Activated naive CD4-positive, alpha-beta T cell treated with anti-CD3 and anti-CD28 coated beads, Interleukin-2, amount 50 U/mL, for 24 hours (primary cell): ENCODE measurements at regions not wholly inside any gene's neighbourhood (a gene's known extent, or its start where the extent isn't known, plus 50 kb on each side); places are given as distances from the start of the nearest gene placed in this dataset.

Experiments
- H3K27ac Mint-ChIP-seq: one replicate; pipeline ENCODE4 v1.8.0; 2021; ENCODE audit warnings: mild to moderate bottlenecking, mixed read lengths
- H3K27me3 Mint-ChIP-seq: one replicate; pipeline ENCODE4 v1.8.0; 2021; ENCODE audit warnings: mixed read lengths
- H3K36me3 Mint-ChIP-seq: one replicate; pipeline ENCODE4 v1.8.0; 2021; ENCODE audit warnings: mixed read lengths
- H3K4me1 Mint-ChIP-seq: one replicate; pipeline ENCODE4 v1.8.0; 2021; ENCODE audit warnings: mixed read lengths
- H3K4me3 Mint-ChIP-seq: one replicate; pipeline ENCODE4 v1.8.0; 2021; ENCODE audit warnings: mild to moderate bottlenecking, mixed read lengths
- H3K9me3 Mint-ChIP-seq: one replicate; pipeline ENCODE4 v1.8.0; 2021; ENCODE audit warnings: mixed read lengths

GRCh38 chr2:186100636-186101035, 362.0 kb downstream of the FSIP2 start:
- no peak overlapping the region for H3K4me3 Mint-ChIP-seq
- no peaks in the 10 kb centered on the region for H3K27me3 Mint-ChIP-seq
- no peak overlapping the region for H3K27ac Mint-ChIP-seq
- H3K4me1 Mint-ChIP-seq, result no peaks in the 10 kb centered on the region
- H3K36me3 Mint-ChIP-seq, result peaks cover 1% of the 10 kb centered on the region
- no peaks in the 10 kb centered on the region for H3K9me3 Mint-ChIP-seq

GRCh38 chr2:186101616-186102015, 363.0 kb downstream of the FSIP2 start:
- Mint-ChIP-seq H3K4me1 (no peaks in the 10 kb centered on the region), H3K4me3 (no peak overlapping the region), H3K27ac (no peak overlapping the region), H3K9me3 (no peaks in the 10 kb centered on the region), H3K27me3 (no peaks in the 10 kb centered on the region), H3K36me3 (peaks cover 1% of the 10 kb centered on the region)

DNA sequence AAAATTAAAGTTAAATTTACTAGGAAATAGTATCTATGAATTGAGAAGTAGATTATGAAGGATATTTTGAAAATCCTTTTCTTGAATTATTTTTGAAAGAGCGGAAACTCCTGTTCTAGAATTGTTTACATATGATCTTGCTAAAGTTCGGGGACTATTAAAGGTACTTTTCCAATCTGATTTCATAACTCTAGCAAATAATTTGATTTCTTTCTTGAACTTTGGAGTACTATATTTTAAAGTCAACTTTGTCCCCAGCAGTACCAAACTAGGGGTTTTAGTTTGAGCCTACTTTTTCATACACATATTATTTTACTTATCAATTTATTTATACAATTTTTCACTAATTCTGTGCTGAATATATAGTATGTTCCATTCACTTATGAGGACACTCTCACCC, 364.7 kb downstream of the FSIP2 start:
- H3K4me1 Mint-ChIP-seq, result no peaks in the 10 kb centered on the region
- H3K27me3 Mint-ChIP-seq, result no peaks in the 10 kb centered on the region
- H3K4me3 Mint-ChIP-seq, result no peak overlapping the region
- H3K27ac Mint-ChIP-seq, result no peak overlapping the region
- peaks cover 1% of the 10 kb centered on the region for H3K36me3 Mint-ChIP-seq
- H3K9me3 Mint-ChIP-seq, result no peaks in the 10 kb centered on the region

DNA sequence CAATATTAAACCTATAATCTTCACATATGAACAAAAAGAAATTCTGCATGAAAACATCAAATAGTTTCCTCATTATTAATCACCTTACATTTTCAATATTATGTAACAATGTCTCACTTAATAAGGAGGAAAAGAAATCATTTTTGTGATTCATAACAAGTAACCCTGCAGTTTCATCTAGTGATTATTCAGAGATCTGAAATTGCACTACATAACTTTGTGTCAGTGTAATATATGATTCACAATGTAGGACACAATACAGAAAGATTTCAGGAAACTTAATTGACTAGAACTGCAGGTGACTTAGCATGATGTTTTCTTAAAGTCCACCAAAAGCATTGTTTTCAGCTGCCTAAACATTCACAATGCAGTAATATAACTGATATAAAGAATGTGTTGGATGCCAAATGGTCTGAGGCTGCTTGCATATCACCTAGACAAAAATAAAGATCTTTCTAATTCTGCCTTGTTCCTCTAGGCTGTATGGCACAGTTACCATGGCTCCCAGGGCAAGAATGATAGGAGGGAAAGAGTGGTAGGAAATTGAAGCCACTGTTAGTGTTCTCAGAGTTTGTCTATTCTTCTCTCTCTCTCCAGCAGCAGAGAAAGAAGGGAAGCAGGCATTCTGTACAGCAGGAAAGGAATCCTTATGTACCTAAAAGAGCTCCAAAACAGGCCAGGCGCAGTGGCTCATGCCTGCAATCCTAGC, 366.6 kb downstream of the FSIP2 start:
- H3K4me1 Mint-ChIP-seq, result peaks cover 14% of the 10 kb centered on the region
- no peaks in the 10 kb centered on the region for H3K9me3 Mint-ChIP-seq
- H3K36me3 Mint-ChIP-seq, result peaks cover 1% of the 10 kb centered on the region
- H3K4me3 Mint-ChIP-seq, result no peak overlapping the region
- H3K27me3 Mint-ChIP-seq, result no peaks in the 10 kb centered on the region
- H3K27ac Mint-ChIP-seq, result no peak overlapping the region

- Mint-ChIP-seq H3K4me1 (peaks cover 14% of the 10 kb centered on the region), H3K4me3 (no peak overlapping the region)
Observed at GRCh38 chr2:186108470-186108869, 369.9 kb downstream of the FSIP2 start.

DNA sequence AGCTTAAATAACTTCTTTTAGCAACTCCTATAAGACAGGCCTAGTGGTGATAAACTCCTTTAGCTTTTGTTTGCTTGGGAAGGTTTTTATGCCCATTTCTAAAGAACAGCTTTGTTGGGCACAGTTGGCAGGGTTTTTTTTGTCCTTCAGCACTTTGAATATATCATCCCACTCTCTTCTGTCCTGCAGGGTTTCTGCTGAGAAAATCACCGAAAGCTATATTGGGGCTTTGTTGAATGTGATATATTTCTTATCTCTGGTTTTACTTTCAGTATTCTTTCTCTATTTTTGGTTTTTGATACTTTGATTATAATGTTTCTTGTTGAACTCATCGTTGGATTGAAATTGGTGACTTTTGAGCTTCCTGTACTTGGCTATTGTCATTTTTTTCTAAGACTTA, 372.8 kb upstream of the ZC3H15 start:
- Mint-ChIP-seq H3K9me3 (peaks cover 15% of the 10 kb centered on the region), H3K36me3 (peaks cover 22% of the 10 kb centered on the region), H3K4me1 (peaks cover 14% of the 10 kb centered on the region), H3K27ac (no peak overlapping the region), H3K4me3 (no peak overlapping the region), H3K27me3 (no peaks in the 10 kb centered on the region)

More at GRCh38 chr2:186108470-186108869, 369.9 kb downstream of the FSIP2 start:
- Mint-ChIP-seq H3K27ac (no peak overlapping the region), H3K36me3 (peaks cover 2% of the 10 kb centered on the region), H3K27me3 (no peaks in the 10 kb centered on the region), H3K9me3 (peaks cover 8% of the 10 kb centered on the region)

- no peak overlapping the region for H3K4me3 Mint-ChIP-seq
- H3K9me3 Mint-ChIP-seq, result peaks cover 11% of the 10 kb centered on the region
- no peaks in the 10 kb centered on the region for H3K4me1 Mint-ChIP-seq
- no peak overlapping the region for H3K27ac Mint-ChIP-seq
- peaks cover 5% of the 10 kb centered on the region for H3K36me3 Mint-ChIP-seq
- no peaks in the 10 kb centered on the region for H3K27me3 Mint-ChIP-seq
Observed at GRCh38 chr2:186125156-186125555, 360.9 kb upstream of the ZC3H15 start.

DNA sequence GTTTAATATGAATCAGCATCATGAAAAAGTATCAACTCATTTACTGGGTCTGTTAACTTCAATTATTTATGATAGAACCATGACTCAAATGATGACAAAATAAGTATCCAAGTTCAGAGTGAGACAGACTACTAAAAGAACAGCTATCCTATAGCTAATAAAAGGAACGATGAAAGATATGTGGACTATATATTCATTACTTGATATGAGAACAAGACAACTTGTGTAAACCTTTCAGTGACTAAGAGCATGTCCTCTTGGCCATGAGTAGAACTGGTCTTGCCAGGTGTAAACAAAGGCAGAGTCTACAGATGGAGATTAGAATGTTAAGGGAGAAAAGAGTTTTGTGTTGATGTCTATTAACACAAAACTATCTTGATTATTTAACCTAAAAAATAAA, 360.4 kb upstream of the ZC3H15 start:
- Mint-ChIP-seq H3K27me3 (no peaks in the 10 kb centered on the region), H3K9me3 (peaks cover 11% of the 10 kb centered on the region), H3K4me1 (no peaks in the 10 kb centered on the region), H3K36me3 (peaks cover 5% of the 10 kb centered on the region), H3K4me3 (no peak overlapping the region), H3K27ac (no peak overlapping the region)

- Mint-ChIP-seq H3K27ac (no peak overlapping the region), H3K9me3 (peaks cover 11% of the 10 kb centered on the region), H3K4me1 (no peaks in the 10 kb centered on the region)
Observed at GRCh38 chr2:186126181-186126580, 359.9 kb upstream of the ZC3H15 start.

GRCh38 chr2:186129767-186130581, 356.1 kb upstream of the ZC3H15 start:
- Mint-ChIP-seq H3K27me3 (no peaks in the 10 kb centered on the region), H3K4me1 (no peaks in the 10 kb centered on the region), H3K4me3 (no peak overlapping the region), H3K9me3 (no peaks in the 10 kb centered on the region), H3K27ac (no peak overlapping the region), H3K36me3 (peaks cover 2% of the 10 kb centered on the region)

More at GRCh38 chr2:186126181-186126580, 359.9 kb upstream of the ZC3H15 start:
- Mint-ChIP-seq H3K4me3 (no peak overlapping the region), H3K36me3 (peaks cover 5% of the 10 kb centered on the region), H3K27me3 (no peaks in the 10 kb centered on the region)

DNA sequence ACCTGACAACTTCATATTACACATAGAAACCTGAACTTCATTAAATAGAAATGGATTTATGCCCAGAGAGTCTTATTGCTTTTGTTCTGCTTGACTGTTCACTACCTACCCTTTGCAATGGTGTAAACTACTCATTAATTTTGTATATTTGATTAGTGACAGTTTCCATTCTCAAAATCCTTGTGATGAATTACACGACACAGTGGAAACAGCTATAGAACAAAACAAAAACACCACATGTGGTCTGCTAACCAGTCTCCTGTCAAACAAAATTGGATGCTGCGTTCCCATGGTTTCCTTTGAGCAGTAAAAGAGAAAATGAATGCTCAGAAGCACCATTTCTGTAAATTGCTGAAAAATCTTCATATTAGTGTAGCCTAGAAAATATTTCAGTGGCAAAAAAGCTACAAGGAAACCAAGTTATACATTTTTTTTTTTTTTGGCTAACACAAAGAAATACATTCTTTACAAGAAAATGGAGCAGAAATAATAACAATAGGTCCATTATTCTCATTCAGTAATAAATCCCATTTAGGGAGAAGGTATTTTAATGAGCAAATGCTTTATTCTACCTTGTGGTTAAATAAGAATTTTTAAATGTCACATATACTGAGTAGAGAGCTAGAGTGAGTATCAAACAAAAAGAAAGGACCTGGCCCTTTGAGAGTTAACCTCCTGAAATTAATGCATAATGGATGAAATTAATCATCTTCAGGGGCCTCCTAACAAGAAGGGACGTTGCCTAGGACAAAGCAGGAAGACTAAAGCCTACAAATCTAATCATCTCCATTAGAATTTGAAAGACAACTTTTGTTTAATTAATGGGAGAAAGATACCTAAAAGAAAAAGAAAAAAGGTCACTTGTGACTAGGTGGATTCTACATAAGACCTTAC, 355.1 kb upstream of the ZC3H15 start:
- no peaks in the 10 kb centered on the region for H3K9me3 Mint-ChIP-seq
- no peak overlapping the region for H3K27ac Mint-ChIP-seq
- H3K4me1 Mint-ChIP-seq, result no peaks in the 10 kb centered on the region
- no peak overlapping the region for H3K4me3 Mint-ChIP-seq
- H3K36me3 Mint-ChIP-seq, result peaks cover 2% of the 10 kb centered on the region
- H3K27me3 Mint-ChIP-seq, result no peaks in the 10 kb centered on the region

DNA sequence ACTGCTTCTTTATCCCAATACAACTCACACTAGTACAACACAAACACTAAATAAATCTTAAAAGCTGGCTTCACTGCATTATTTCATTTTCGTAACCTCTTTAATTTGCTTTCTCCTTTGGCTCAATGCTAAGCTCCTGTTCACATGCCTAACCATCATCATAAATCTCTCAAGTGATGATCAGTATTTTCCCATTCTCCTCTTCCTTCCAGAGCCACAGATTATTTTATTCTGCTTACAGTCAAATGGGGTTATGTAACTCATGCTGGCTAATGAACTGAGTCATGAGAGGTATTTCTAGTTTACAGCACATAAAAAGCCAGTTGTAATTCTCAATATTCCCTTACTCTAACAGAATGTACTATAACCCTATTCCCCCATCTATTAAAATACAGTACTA, 350.4 kb upstream of the ZC3H15 start:
- H3K36me3 Mint-ChIP-seq, result no peaks in the 10 kb centered on the region
- no peaks in the 10 kb centered on the region for H3K4me1 Mint-ChIP-seq
- H3K9me3 Mint-ChIP-seq, result no peaks in the 10 kb centered on the region
- H3K27me3 Mint-ChIP-seq, result no peaks in the 10 kb centered on the region
- no peak overlapping the region for H3K27ac Mint-ChIP-seq
- H3K4me3 Mint-ChIP-seq, result no peak overlapping the region

GRCh38 chr2:186136860-186137259, 349.2 kb upstream of the ZC3H15 start:
- H3K27me3 Mint-ChIP-seq, result no peaks in the 10 kb centered on the region
- H3K4me3 Mint-ChIP-seq, result no peak overlapping the region
- no peaks in the 10 kb centered on the region for H3K36me3 Mint-ChIP-seq
- no peaks in the 10 kb centered on the region for H3K9me3 Mint-ChIP-seq
- no peaks in the 10 kb centered on the region for H3K4me1 Mint-ChIP-seq
- H3K27ac Mint-ChIP-seq, result no peak overlapping the region

GRCh38 chr2:186138845-186139244, 347.2 kb upstream of the ZC3H15 start:
- Mint-ChIP-seq H3K27me3 (no peaks in the 10 kb centered on the region), H3K27ac (no peak overlapping the region), H3K9me3 (no peaks in the 10 kb centered on the region), H3K4me3 (no peak overlapping the region), H3K36me3 (no peaks in the 10 kb centered on the region), H3K4me1 (no peaks in the 10 kb centered on the region)

GRCh38 chr2:186159101-186159500, 327.0 kb upstream of the ZC3H15 start:
- no peaks in the 10 kb centered on the region for H3K4me1 Mint-ChIP-seq
- no peak overlapping the region for H3K27ac Mint-ChIP-seq
- no peak overlapping the region for H3K4me3 Mint-ChIP-seq
- H3K36me3 Mint-ChIP-seq, result peaks cover 25% of the 10 kb centered on the region
- no peaks in the 10 kb centered on the region for H3K27me3 Mint-ChIP-seq
- peaks cover 26% of the 10 kb centered on the region for H3K9me3 Mint-ChIP-seq
